Suprapubic skin (tissue), 4 donors: ENCODE measurements at regions not wholly inside any gene's neighbourhood (a gene's known extent, or its start where the extent isn't known, plus 50 kb on each side); places are given as distances from the start of the nearest gene placed in this dataset.

Experiments
- POLR2A ChIP-seq, 2 donors: fragments of 450-650 bp; IDR thresholded peaks; one replicate each; pipeline ENCODE4 v1.6.1; 2017; ENCODE audit warnings: antibody characterized with exemption in 2 of 2, mild to moderate bottlenecking in 2 of 2, moderate library complexity in 2 of 2
- POLR2AphosphoS5 ChIP-seq, 3 donors: sonication (generic); formaldehyde crosslinking; IDR thresholded peaks; one replicate each; pipeline ENCODE4 v1.6.1; 2017; ENCODE audit warnings: antibody characterized with exemption in 3 of 3
- TF ChIP-seq, protein P1 (sequence below), 2 donors: fragments of 200-600 bp in 1 of 2; fragments of 450-650 bp in 1 of 2; sonication (generic) in 1 of 2; IDR thresholded peaks; one replicate each; pipeline ENCODE4 v1.5.1; 2016 to 2019; ENCODE audit warnings: antibody characterized with exemption in 2 of 2, mild to moderate bottlenecking in 1 of 2, moderate library complexity in 1 of 2

DNA sequence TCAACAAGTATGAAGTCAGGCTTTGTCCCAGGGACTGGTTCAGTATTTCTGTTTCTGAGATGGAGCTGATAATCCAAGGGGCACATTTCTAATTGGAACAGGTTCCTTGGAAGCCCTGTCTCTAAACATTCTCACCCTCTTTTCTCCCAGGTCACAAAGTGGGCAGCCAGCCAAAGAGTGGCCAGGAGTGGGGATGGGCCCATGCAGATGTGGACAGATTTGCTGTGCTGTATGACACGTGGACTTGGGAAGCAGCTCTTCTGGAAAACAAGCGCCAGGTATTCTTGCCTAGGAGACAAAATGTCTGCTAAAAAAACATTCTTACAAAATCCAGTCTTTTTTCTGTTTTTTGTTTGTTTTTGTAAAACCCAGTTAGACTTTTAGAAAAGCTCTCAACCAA, 140.2 kb downstream of the CD164 start:
- TF ChIP-seq, protein P1, sequence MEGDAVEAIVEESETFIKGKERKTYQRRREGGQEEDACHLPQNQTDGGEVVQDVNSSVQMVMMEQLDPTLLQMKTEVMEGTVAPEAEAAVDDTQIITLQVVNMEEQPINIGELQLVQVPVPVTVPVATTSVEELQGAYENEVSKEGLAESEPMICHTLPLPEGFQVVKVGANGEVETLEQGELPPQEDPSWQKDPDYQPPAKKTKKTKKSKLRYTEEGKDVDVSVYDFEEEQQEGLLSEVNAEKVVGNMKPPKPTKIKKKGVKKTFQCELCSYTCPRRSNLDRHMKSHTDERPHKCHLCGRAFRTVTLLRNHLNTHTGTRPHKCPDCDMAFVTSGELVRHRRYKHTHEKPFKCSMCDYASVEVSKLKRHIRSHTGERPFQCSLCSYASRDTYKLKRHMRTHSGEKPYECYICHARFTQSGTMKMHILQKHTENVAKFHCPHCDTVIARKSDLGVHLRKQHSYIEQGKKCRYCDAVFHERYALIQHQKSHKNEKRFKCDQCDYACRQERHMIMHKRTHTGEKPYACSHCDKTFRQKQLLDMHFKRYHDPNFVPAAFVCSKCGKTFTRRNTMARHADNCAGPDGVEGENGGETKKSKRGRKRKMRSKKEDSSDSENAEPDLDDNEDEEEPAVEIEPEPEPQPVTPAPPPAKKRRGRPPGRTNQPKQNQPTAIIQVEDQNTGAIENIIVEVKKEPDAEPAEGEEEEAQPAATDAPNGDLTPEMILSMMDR (IDR thresholded peaks at IDR 0.05) = no peak
- no peak for TF ChIP-seq POLR2A (IDR thresholded peaks at IDR 0.05)
- TF ChIP-seq POLR2AphosphoS5 (IDR thresholded peaks at IDR 0.05) = no peak
